ENCODE measurements at regions not wholly inside any gene's neighbourhood (a gene's known extent, or its start where the extent isn't known, plus 50 kb on each side); places are given as distances from the start of the nearest gene placed in this dataset.

GRCh38 chr2:35251156-35251555, 1104.4 kb upstream of the CRIM1 start:
- Histone ChIP-seq H3K27ac (ENCODE audit: low read depth in 1 of 2, low read length in 1 of 2) (no peak overlapping the region), H3K4me3 (no peak overlapping the region), H3K9ac (ENCODE audit: insufficient read depth in 1 of 2, low read length in 2 of 2) (no peak overlapping the region), H3K36me3 (ENCODE audit: control insufficient read depth in 4 of 4, insufficient read depth in 4 of 4, low read length in 4 of 4) (no peaks in the 10 kb centered on the region), H3K9me3 (ENCODE audit: control insufficient read depth in 4 of 4, insufficient read depth in 3 of 4, low read length in 3 of 4) (peaks cover 0 to 9% (median 3%) of the 10 kb centered on the region in 4 donors), H3K4me1 (ENCODE audit: control insufficient read depth in 5 of 5, insufficient read depth in 5 of 5, low read length in 5 of 5) (no peaks in the 10 kb centered on the region), H3K27me3 (ENCODE audit: control insufficient read depth in 3 of 3, insufficient read depth in 3 of 3, low read length in 2 of 3) (no peaks in the 10 kb centered on the region)
- no peak for TF ChIP-seq CTCF (IDR thresholded peaks at IDR 0.05; ENCODE audit: control extremely low read depth, extremely low read depth)
- no peak for DNase-seq
- ATAC-seq (ENCODE audit: insufficient read depth, low FRiP score), result no peak
- WGBS, 2 donors, result 85 to 89% methylated on average over 3 of the region's 3 CpGs

DNA sequence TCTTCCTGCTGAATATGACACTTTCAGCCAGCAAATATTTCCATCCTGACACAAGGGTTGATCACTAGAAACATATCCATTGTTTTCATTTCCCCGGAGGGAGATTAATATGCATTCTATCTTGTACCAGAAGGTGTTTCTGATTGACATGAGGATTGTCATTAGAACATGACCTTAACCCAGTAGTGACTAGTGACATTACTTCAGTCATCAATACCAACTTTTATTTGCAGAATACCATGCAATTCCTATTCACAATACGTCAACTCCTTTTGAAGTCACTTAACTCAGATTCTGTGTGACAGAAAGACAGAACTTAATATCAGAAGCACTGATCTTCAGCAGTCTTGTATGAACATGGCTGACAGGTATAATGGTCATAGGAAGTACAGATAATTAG, 1108.9 kb upstream of the CRIM1 start:
- no peak overlapping the region for H3K27ac ChIP-seq (ENCODE audit: low read depth in 1 of 2, low read length in 1 of 2)
- TF ChIP-seq CTCF (IDR thresholded peaks at IDR 0.05; ENCODE audit: control extremely low read depth, extremely low read depth), result no peak
- H3K36me3 ChIP-seq (ENCODE audit: control insufficient read depth in 4 of 4, insufficient read depth in 4 of 4, low read length in 4 of 4), result no peaks in the 10 kb centered on the region
- no peak overlapping the region for H3K4me3 ChIP-seq
- 82% methylated on average over 2 of the region's 2 CpGs for WGBS, 2 donors
- DNase-seq, result no peak
- H3K4me1 ChIP-seq (ENCODE audit: control insufficient read depth in 5 of 5, insufficient read depth in 5 of 5, low read length in 5 of 5), result no peaks in the 10 kb centered on the region
- no peak for ATAC-seq (ENCODE audit: insufficient read depth, low FRiP score)
- no peaks in the 10 kb centered on the region for H3K27me3 ChIP-seq (ENCODE audit: control insufficient read depth in 3 of 3, insufficient read depth in 3 of 3, low read length in 2 of 3)
- H3K9ac ChIP-seq (ENCODE audit: insufficient read depth in 1 of 2, low read length in 2 of 2), result no peak overlapping the region
- peaks cover 0 to 9% (median 2%) of the 10 kb centered on the region in 4 donors for H3K9me3 ChIP-seq (ENCODE audit: control insufficient read depth in 4 of 4, insufficient read depth in 3 of 4, low read length in 3 of 4)

- ATAC-seq (ENCODE audit: insufficient read depth, low FRiP score), result no peak
- TF ChIP-seq CTCF (IDR thresholded peaks at IDR 0.05; ENCODE audit: control extremely low read depth, extremely low read depth), result no peak
- H3K4me1 ChIP-seq (ENCODE audit: control insufficient read depth in 5 of 5, insufficient read depth in 5 of 5, low read length in 5 of 5), result no peaks in the 10 kb centered on the region
- H3K27ac ChIP-seq (ENCODE audit: low read depth in 1 of 2, low read length in 1 of 2), result no peak overlapping the region
- no peaks in the 10 kb centered on the region for H3K36me3 ChIP-seq (ENCODE audit: control insufficient read depth in 4 of 4, insufficient read depth in 4 of 4, low read length in 4 of 4)
- H3K9me3 ChIP-seq (ENCODE audit: control insufficient read depth in 4 of 4, insufficient read depth in 3 of 4, low read length in 3 of 4), result no peaks in the 10 kb centered on the region
- no peak for DNase-seq
- WGBS, 2 donors, result 31 to 32% methylated on average over 2 of the region's 2 CpGs
- H3K27me3 ChIP-seq (ENCODE audit: control insufficient read depth in 3 of 3, insufficient read depth in 3 of 3, low read length in 2 of 3), result no peaks in the 10 kb centered on the region
- H3K4me3 ChIP-seq, result no peak overlapping the region
- no peak overlapping the region for H3K9ac ChIP-seq (ENCODE audit: insufficient read depth in 1 of 2, low read length in 2 of 2)
These were observed 1127.0 kb upstream of the CRIM1 start for GRCh38 chr2:35228584-35228983.

DNA sequence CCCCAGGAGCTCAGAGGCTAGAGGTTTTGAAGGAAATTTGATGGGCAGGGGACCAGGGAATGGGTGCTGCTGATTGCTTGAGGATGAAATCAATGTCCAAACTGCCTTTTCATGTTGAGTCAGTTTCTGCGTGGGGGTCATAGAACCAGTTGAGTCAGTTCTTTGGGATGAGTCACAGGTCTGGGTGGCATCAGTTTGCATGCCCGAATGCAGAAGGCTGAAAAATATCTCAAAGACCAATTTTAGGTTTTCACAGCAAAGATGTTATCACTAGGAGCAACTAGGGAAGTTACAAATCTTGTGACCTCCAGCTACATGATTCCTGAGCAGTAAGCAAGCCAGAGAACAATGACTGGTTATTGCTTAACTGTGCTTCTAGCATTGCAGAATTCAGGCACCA, 1135.1 kb upstream of the CRIM1 start:
- DNase-seq (no peak), ATAC-seq (ENCODE audit: insufficient read depth, low FRiP score) (no peak)
- Histone ChIP-seq H3K4me3 (no peak overlapping the region), H3K9me3 (ENCODE audit: control insufficient read depth in 4 of 4, insufficient read depth in 3 of 4, low read length in 3 of 4) (peaks cover 0 to 6% (median 4%) of the 10 kb centered on the region in 4 donors), H3K9ac (ENCODE audit: insufficient read depth in 1 of 2, low read length in 2 of 2) (no peak overlapping the region), H3K27me3 (ENCODE audit: control insufficient read depth in 3 of 3, insufficient read depth in 3 of 3, low read length in 2 of 3) (no peaks in the 10 kb centered on the region), H3K4me1 (ENCODE audit: control insufficient read depth in 5 of 5, insufficient read depth in 5 of 5, low read length in 5 of 5) (no peaks in the 10 kb centered on the region), H3K36me3 (ENCODE audit: control insufficient read depth in 4 of 4, insufficient read depth in 4 of 4, low read length in 4 of 4) (no peaks in the 10 kb centered on the region), H3K27ac (ENCODE audit: low read depth in 1 of 2, low read length in 1 of 2) (no peak overlapping the region)
- WGBS, 2 donors, result 74 to 83% methylated on average over 2 of the region's 2 CpGs
- TF ChIP-seq CTCF (IDR thresholded peaks at IDR 0.05; ENCODE audit: control extremely low read depth, extremely low read depth), result no peak

Measured in lung (tissue), 11 donors.